Parathyroid adenoma (tissue), 2 donors: ENCODE measurements at regions not wholly inside any gene's neighbourhood (a gene's known extent, or its start where the extent isn't known, plus 50 kb on each side); places are given as distances from the start of the nearest gene placed in this dataset.

Experiments used
- H2AFZ ChIP-seq: fragments of 300-600 bp; sonication (generic); one replicate; pipeline ENCODE4 v1.7.0; 2017; ENCODE audit warnings: antibody characterized with exemption, mild to moderate bottlenecking
- H3K27ac ChIP-seq: fragments of 300-600 bp; sonication (generic); one replicate; pipeline ENCODE4 v1.7.0; 2017
- H3K27me3 ChIP-seq: fragments of 300-600 bp; sonication (generic); one replicate; pipeline ENCODE4 v1.7.0; 2017; ENCODE audit warnings: low read length; ENCODE audit not compliant: control insufficient read depth, insufficient read depth
- H3K36me3 ChIP-seq: fragments of 300-600 bp; sonication (generic); one replicate; pipeline ENCODE4 v1.7.0; 2017; ENCODE audit warnings: low read length; ENCODE audit not compliant: control insufficient read depth, insufficient read depth
- H3K4me1 ChIP-seq: fragments of 300-600 bp; sonication (generic); one replicate; pipeline ENCODE4 v1.7.0; 2017; ENCODE audit warnings: control low read depth
- H3K4me2 ChIP-seq: fragments of 300-600 bp; sonication (generic); one replicate; pipeline ENCODE4 v1.7.0; 2017; ENCODE audit warnings: low read length
- H3K4me3 ChIP-seq: fragments of 300-600 bp; sonication (generic); one replicate; pipeline ENCODE4 v1.7.0; 2017; ENCODE audit warnings: low read depth, low read length
- H3K79me2 ChIP-seq: fragments of 300-600 bp; sonication (generic); one replicate; pipeline ENCODE4 v1.7.0; 2017; ENCODE audit warnings: control low read depth
- H3K9ac ChIP-seq: fragments of 300-600 bp; sonication (generic); one replicate; pipeline ENCODE4 v1.7.0; 2017; ENCODE audit warnings: mild to moderate bottlenecking
- H3K9me3 ChIP-seq: fragments of 300-600 bp; sonication (generic); one replicate; pipeline ENCODE4 v1.7.0; 2017; ENCODE audit warnings: low read length; ENCODE audit not compliant: control insufficient read depth
- TF ChIP-seq, protein P1 (sequence below): fragments of 300-600 bp; sonication (generic); IDR thresholded peaks from one replicate; pipeline ENCODE4 v1.7.0; 2017; ENCODE audit warnings: antibody characterized with exemption, mild to moderate bottlenecking
- donor health status: primary hyperparathyroidism.

DNA sequence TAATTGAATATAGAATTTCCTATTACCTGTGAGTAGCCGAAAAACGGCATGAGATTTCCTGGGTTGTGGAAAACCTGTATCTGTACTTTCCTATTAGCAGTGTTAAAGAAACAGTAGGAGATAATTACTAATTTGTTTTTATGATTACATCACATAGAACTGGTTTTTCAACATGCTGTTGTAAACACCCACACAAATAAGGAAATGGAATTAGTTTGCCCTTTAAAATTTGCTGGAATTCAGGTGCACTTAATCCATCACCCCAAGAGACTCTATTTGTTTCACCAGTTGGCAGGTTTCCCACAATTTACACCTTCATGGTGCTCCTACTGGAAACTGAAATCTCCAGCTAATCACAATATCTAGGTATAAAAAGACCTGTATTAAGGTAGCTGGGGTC, 274.1 kb upstream of the SLC8A1 start:
- no peak overlapping the region for H3K27ac ChIP-seq
- H2AFZ ChIP-seq: no peak overlapping the region
- no peaks in the 10 kb centered on the region for H3K36me3 ChIP-seq
- no peaks in the 10 kb centered on the region for H3K9me3 ChIP-seq
- H3K27me3 ChIP-seq: no peaks in the 10 kb centered on the region
- H3K4me1 ChIP-seq: no peaks in the 10 kb centered on the region
- no peaks in the 10 kb centered on the region for H3K79me2 ChIP-seq
- TF ChIP-seq, protein P1, sequence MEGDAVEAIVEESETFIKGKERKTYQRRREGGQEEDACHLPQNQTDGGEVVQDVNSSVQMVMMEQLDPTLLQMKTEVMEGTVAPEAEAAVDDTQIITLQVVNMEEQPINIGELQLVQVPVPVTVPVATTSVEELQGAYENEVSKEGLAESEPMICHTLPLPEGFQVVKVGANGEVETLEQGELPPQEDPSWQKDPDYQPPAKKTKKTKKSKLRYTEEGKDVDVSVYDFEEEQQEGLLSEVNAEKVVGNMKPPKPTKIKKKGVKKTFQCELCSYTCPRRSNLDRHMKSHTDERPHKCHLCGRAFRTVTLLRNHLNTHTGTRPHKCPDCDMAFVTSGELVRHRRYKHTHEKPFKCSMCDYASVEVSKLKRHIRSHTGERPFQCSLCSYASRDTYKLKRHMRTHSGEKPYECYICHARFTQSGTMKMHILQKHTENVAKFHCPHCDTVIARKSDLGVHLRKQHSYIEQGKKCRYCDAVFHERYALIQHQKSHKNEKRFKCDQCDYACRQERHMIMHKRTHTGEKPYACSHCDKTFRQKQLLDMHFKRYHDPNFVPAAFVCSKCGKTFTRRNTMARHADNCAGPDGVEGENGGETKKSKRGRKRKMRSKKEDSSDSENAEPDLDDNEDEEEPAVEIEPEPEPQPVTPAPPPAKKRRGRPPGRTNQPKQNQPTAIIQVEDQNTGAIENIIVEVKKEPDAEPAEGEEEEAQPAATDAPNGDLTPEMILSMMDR: no peak
- no peak overlapping the region for H3K9ac ChIP-seq
- H3K4me2 ChIP-seq: no peak overlapping the region
- H3K4me3 ChIP-seq: no peak overlapping the region

GRCh38 chr2:40734797-40735196, 282.9 kb upstream of the SLC8A1 start:
- no peak overlapping the region for H3K9ac ChIP-seq
- H3K27ac ChIP-seq: no peak overlapping the region
- no peak overlapping the region for H3K4me2 ChIP-seq
- H3K36me3 ChIP-seq: no peaks in the 10 kb centered on the region
- no peak overlapping the region for H2AFZ ChIP-seq
- no peaks in the 10 kb centered on the region for H3K9me3 ChIP-seq
- no peaks in the 10 kb centered on the region for H3K4me1 ChIP-seq
- TF ChIP-seq, protein P1: no peak
- no peak overlapping the region for H3K4me3 ChIP-seq
- no peaks in the 10 kb centered on the region for H3K27me3 ChIP-seq
- no peaks in the 10 kb centered on the region for H3K79me2 ChIP-seq

GRCh38 chr2:40737180-40737579, 285.3 kb upstream of the SLC8A1 start:
- Histone ChIP-seq H3K79me2 (no peaks in the 10 kb centered on the region), H3K4me3 (no peak overlapping the region), H3K27me3 (no peaks in the 10 kb centered on the region), H3K36me3 (no peaks in the 10 kb centered on the region), H3K4me1 (peaks cover 4% of the 10 kb centered on the region), H3K27ac (no peak overlapping the region), H3K9ac (no peak overlapping the region), H3K9me3 (no peaks in the 10 kb centered on the region), H2AFZ (no peak overlapping the region), H3K4me2 (no peak overlapping the region)
- TF ChIP-seq, protein P1: no peak

GRCh38 chr2:40740419-40740818, 288.5 kb upstream of the SLC8A1 start:
- Histone ChIP-seq H3K9me3 (no peaks in the 10 kb centered on the region), H2AFZ (no peak overlapping the region), H3K9ac (no peak overlapping the region), H3K27me3 (no peaks in the 10 kb centered on the region), H3K4me1 (peaks cover 4% of the 10 kb centered on the region), H3K36me3 (no peaks in the 10 kb centered on the region), H3K4me2 (peak overlapping the region; percentile 2), H3K27ac (no peak overlapping the region), H3K4me3 (no peak overlapping the region), H3K79me2 (no peaks in the 10 kb centered on the region)
- TF ChIP-seq, protein P1: no peak

DNA sequence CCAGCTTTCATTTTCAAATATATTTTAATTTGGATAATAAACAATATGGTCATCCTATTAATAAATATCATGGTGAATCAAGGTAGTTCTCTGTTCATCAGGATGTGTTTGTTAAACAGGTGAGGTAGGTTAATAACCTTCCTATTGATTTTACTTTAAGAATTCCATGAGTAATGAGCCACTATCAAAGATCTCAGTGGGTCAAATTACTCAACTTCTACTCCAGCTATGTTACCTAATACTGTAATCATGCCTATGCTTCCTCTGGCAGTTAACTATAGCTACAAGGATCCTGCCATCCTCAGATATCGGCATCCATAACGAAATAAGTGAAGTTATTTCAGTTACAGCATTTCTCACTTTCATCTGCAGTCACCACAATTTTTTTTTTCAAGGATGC, 289.6 kb upstream of the SLC8A1 start:
- peaks cover 4% of the 10 kb centered on the region for H3K4me1 ChIP-seq
- no peak overlapping the region for H2AFZ ChIP-seq
- H3K9ac ChIP-seq: no peak overlapping the region
- no peak overlapping the region for H3K4me3 ChIP-seq
- peak overlapping the region; percentile 43 for H3K4me2 ChIP-seq
- no peaks in the 10 kb centered on the region for H3K27me3 ChIP-seq
- no peak overlapping the region for H3K27ac ChIP-seq
- no peaks in the 10 kb centered on the region for H3K79me2 ChIP-seq
- H3K9me3 ChIP-seq: no peaks in the 10 kb centered on the region
- TF ChIP-seq, protein P1: no peak
- no peaks in the 10 kb centered on the region for H3K36me3 ChIP-seq
